ENCODE measurements at regions not wholly inside any gene's neighbourhood (a gene's known extent, or its start where the extent isn't known, plus 50 kb on each side); places are given as distances from the start of the nearest gene placed in this dataset.
A peak's percentile ranks its signal among the peaks of the same experiment; 100 is the strongest.

- TF ChIP-seq CREB3L1 (IDR thresholded peaks at IDR 0.05; ENCODE audit: borderline replicate concordance, low read depth) (0 out of 2 replicates have a peak, but pooled peaks have one; percentile 51), PTBP1 (IDR thresholded peaks at IDR 0.05; ENCODE audit: low read depth, low read length) (no peak), LEF1 (IDR thresholded peaks at IDR 0.05) (peak; percentile 90), ZNF518B (CRISPR knock-in tag; IDR thresholded peaks at IDR 0.05) (no peak), NCOR1 (IDR thresholded peaks at IDR 0.05) (peak; percentile 89), YY1 (IDR thresholded peaks at IDR 0.05; ENCODE audit: borderline replicate concordance in 1 of 3, control insufficient read depth in 1 of 3, extremely low read depth in 1 of 3, insufficient read depth in 3 of 3, insufficient read length in 1 of 3, insufficient replicate concordance in 2 of 3, low read depth in 1 of 3, low read length in 2 of 3) (peak in 2 of 3 experiments; percentile 7 to 53), ZBTB40 (IDR thresholded peaks at IDR 0.05) (peak; percentile 77), ZBTB40 (CRISPR knock-in tag; IDR thresholded peaks at IDR 0.05) (no peak), SMARCA4 (IDR thresholded peaks at IDR 0.05) (peak; percentile 81), POLR2A (conservative IDR thresholded peaks at IDR 0.05) (peak; percentile 71)
Measured at GRCh38 chr12:131229426-131230339, 276.0 kb downstream of the ADGRD1 start (continued).
